T-cell (primary cell): ENCODE measurements at regions not wholly inside any gene's neighbourhood (a gene's known extent, or its start where the extent isn't known, plus 50 kb on each side); places are given as distances from the start of the nearest gene placed in this dataset.

ENCODE experiments used
- ATAC-seq, 4 experiments: fragments of 200-7000 bp in 3 of 4; fragments of 150-1000 bp in 1 of 4; cut with Tn5 transposase; replicated peaks in 1 of 4; 1 replicate in 3 of 4; 2 replicates in 1 of 4; pipeline ENCODE4 v1.10.0; 2021; ENCODE audit warnings: moderate library complexity in 3 of 4, mild to moderate bottlenecking in 2 of 4, moderate number of reproducible peaks in 1 of 4
- CTCF ChIA-PET, 2 donors: fragments of 300-600 bp; sonication (Branson Sonifier 250); formaldehyde crosslinking; loops; one replicate each; lab custom pipeline; 2022; ENCODE audit warnings: antibody characterized with exemption in 2 of 2; lab: Charles Lee
- POLR2A ChIA-PET, 2 donors: fragments of 300-600 bp; sonication (Branson Sonifier 250); formaldehyde crosslinking; loops; one replicate each; lab custom pipeline; 2022; ENCODE audit warnings: antibody characterized with exemption in 2 of 2; lab: Charles Lee
- DNase-seq, 35 experiments: peaks; one replicate each; pipeline versions ENCODE4 v3.0.0 to v3.0.0-alpha.2; 2013 to 2023
- H3K27ac ChIP-seq: one replicate; pipeline ENCODE4 v1.5.1; 2013; ENCODE audit warnings: low read length
- H3K27me3 ChIP-seq, 2 experiments: replicated peaks in 1 of 2; 1 replicate in 1 of 2; 2 replicates in 1 of 2; pipeline versions ENCODE4 v1.6.1 to v1.7.0; 2013; ENCODE audit warnings: low read length in 1 of 2, mixed read lengths in 1 of 2; ENCODE audit not compliant: control insufficient read depth in 2 of 2, insufficient read depth in 2 of 2; ENCODE audit errors: extremely low read depth in 1 of 2
- H3K36me3 ChIP-seq, 2 donors: 1 replicate in 1 of 2; 2 replicates in 1 of 2; pipeline versions ENCODE4 v1.6.1 to v1.7.0; 2013; ENCODE audit warnings: low read length in 1 of 2; ENCODE audit not compliant: control insufficient read depth in 2 of 2, insufficient read depth in 1 of 2; ENCODE audit errors: extremely low read depth in 1 of 2
- H3K4me1 ChIP-seq, 2 experiments: 1 replicate in 1 of 2; 2 replicates in 1 of 2; pipeline versions ENCODE4 v1.6.1 to v1.7.0; 2013; ENCODE audit warnings: low read length in 2 of 2, mixed read lengths in 1 of 2; ENCODE audit not compliant: insufficient read depth in 2 of 2, control insufficient read depth in 1 of 2; ENCODE audit errors: extremely low read depth in 1 of 2
- H3K4me3 ChIP-seq, 2 donors: 1 replicate in 1 of 2; 2 replicates in 1 of 2; pipeline versions ENCODE4 v1.5.1 to v1.7.0; 2013; ENCODE audit warnings: mild to moderate bottlenecking in 2 of 2, low read length in 1 of 2, moderate library complexity in 1 of 2; ENCODE audit not compliant: control insufficient read depth in 1 of 2; ENCODE audit errors: extremely low read depth in 1 of 2
- H3K9me3 ChIP-seq: 2 replicates; pipeline ENCODE4 v1.7.0; 2013
- H3K27ac Mint-ChIP-seq, 2 donors: one replicate each; pipeline ENCODE4 v1.8.0; 2020 to 2021; ENCODE audit warnings: mild to moderate bottlenecking in 2 of 2, mixed read lengths in 2 of 2
- H3K27me3 Mint-ChIP-seq, 2 donors: one replicate each; pipeline ENCODE4 v1.8.0; 2021 to 2022; ENCODE audit warnings: mixed read lengths in 2 of 2
- H3K36me3 Mint-ChIP-seq: one replicate; pipeline ENCODE4 v1.8.0; 2021; ENCODE audit warnings: mixed read lengths
- H3K4me1 Mint-ChIP-seq, 3 donors: one replicate each; pipeline ENCODE4 v1.8.0; 2020 to 2022; ENCODE audit warnings: mixed read lengths in 3 of 3, mild to moderate bottlenecking in 1 of 3
- H3K4me3 Mint-ChIP-seq, 3 donors: one replicate each; pipeline ENCODE4 v1.8.0; 2020 to 2022; ENCODE audit warnings: mild to moderate bottlenecking in 3 of 3, mixed read lengths in 3 of 3, moderate library complexity in 3 of 3
- H3K9me3 Mint-ChIP-seq, 3 donors: one replicate each; pipeline ENCODE4 v1.8.0; 2020 to 2022; ENCODE audit warnings: mixed read lengths in 3 of 3
- WGBS: methylation state at CpG from one replicate; pipeline ENCODE4 v1.1.5; 2013; ENCODE audit warnings: missing lambda C conversion rate; ENCODE audit not compliant: insufficient coverage; 5-methylcytosine and 5-hydroxymethylcytosine counted together

- CTCF ChIA-PET: no interaction called here
- H3K36me3 Mint-ChIP-seq: no peaks in the 10 kb centered on the region
- peaks cover 0 to 6% (median 0%) of the 10 kb centered on the region in 3 donors for H3K4me1 Mint-ChIP-seq
- H3K4me1 ChIP-seq: no peaks in the 10 kb centered on the region
- H3K27me3 Mint-ChIP-seq: no peaks in the 10 kb centered on the region
- H3K27me3 ChIP-seq: peaks cover 0 to 7% of the 10 kb centered on the region in 2 experiments
- H3K9me3 ChIP-seq: no peaks in the 10 kb centered on the region
- no peak overlapping the region for H3K4me3 Mint-ChIP-seq
- WGBS: 82% methylated on average over 24 of the region's 25 CpGs
- no peak overlapping the region for H3K27ac Mint-ChIP-seq
- H3K4me3 ChIP-seq: no peak overlapping the region
- POLR2A ChIA-PET: no interaction called here
- DNase-seq: no peak
- no peak overlapping the region for H3K27ac ChIP-seq
- no peak for ATAC-seq
- no peaks in the 10 kb centered on the region for H3K36me3 ChIP-seq
- no peaks in the 10 kb centered on the region for H3K9me3 Mint-ChIP-seq
These were observed 71.2 kb upstream of the WNT11 start for GRCh38 chr11:76277298-76278175.

- DNase-seq (no peak), ATAC-seq (no peak)
- no peaks in the 10 kb centered on the region for H3K27me3 Mint-ChIP-seq
- H3K36me3 Mint-ChIP-seq: no peaks in the 10 kb centered on the region
- no peak overlapping the region for H3K4me3 Mint-ChIP-seq
- no peaks in the 10 kb centered on the region for H3K9me3 ChIP-seq
- H3K36me3 ChIP-seq: no peaks in the 10 kb centered on the region
- no peak overlapping the region for H3K27ac Mint-ChIP-seq
- H3K4me1 ChIP-seq: no peaks in the 10 kb centered on the region
- WGBS: 84% methylated on average over 3 of the region's 4 CpGs
- CTCF ChIA-PET: no interaction called here
- peaks cover 0 to under 1% (median 0%) of the 10 kb centered on the region in 3 donors for H3K4me1 Mint-ChIP-seq
- H3K27me3 ChIP-seq: peaks cover 0 to 9% of the 10 kb centered on the region in 2 experiments
- H3K9me3 Mint-ChIP-seq: no peaks in the 10 kb centered on the region
- H3K4me3 ChIP-seq: no peak overlapping the region
- POLR2A ChIA-PET: no interaction called here
- no peak overlapping the region for H3K27ac ChIP-seq
These were observed 70.5 kb upstream of the WNT11 start for GRCh38 chr11:76276781-76277155.

GRCh38 chr11:76276046-76276780 lies 69.9 kb upstream of the WNT11 start:
- CTCF ChIA-PET: no interaction called here

GRCh38 chr11:76275446-76275845 lies 69.1 kb upstream of the WNT11 start:
- Mint-ChIP-seq H3K27ac (no peak overlapping the region), H3K4me1 (no peaks in the 10 kb centered on the region), H3K4me3 (no peak overlapping the region), H3K9me3 (no peaks in the 10 kb centered on the region), H3K36me3 (no peaks in the 10 kb centered on the region), H3K27me3 (no peaks in the 10 kb centered on the region)
- H3K36me3 ChIP-seq: no peaks in the 10 kb centered on the region
- DNase-seq: no peak
- CTCF ChIA-PET: no interaction called here
- no peak overlapping the region for H3K27ac ChIP-seq
- H3K4me1 ChIP-seq: no peaks in the 10 kb centered on the region
- 100% methylated on average over 1 of the region's 7 CpGs for WGBS
- no peaks in the 10 kb centered on the region for H3K9me3 ChIP-seq
- POLR2A ChIA-PET: no interaction called here
- no peak overlapping the region for H3K4me3 ChIP-seq
- ATAC-seq: no peak
- H3K27me3 ChIP-seq: peaks cover 0 to 12% of the 10 kb centered on the region in 2 experiments

More at GRCh38 chr11:76276046-76276780, 69.9 kb upstream of the WNT11 start:
- Histone ChIP-seq H3K36me3 (no peaks in the 10 kb centered on the region), H3K4me3 (no peak overlapping the region), H3K27me3 (peaks cover 0 to 8% of the 10 kb centered on the region in 2 experiments), H3K9me3 (no peaks in the 10 kb centered on the region), H3K4me1 (no peaks in the 10 kb centered on the region), H3K27ac (no peak overlapping the region)
- DNase-seq: no peak
- H3K4me1 Mint-ChIP-seq: no peaks in the 10 kb centered on the region
- no peaks in the 10 kb centered on the region for H3K36me3 Mint-ChIP-seq
- no peak overlapping the region for H3K4me3 Mint-ChIP-seq
- no peak for ATAC-seq
- 95% methylated on average over 8 of the region's 9 CpGs for WGBS
- POLR2A ChIA-PET: no interaction called here
- no peak overlapping the region for H3K27ac Mint-ChIP-seq
- no peaks in the 10 kb centered on the region for H3K9me3 Mint-ChIP-seq
- H3K27me3 Mint-ChIP-seq: no peaks in the 10 kb centered on the region

GRCh38 chr11:76271068-76271467 lies 64.8 kb upstream of the WNT11 start:
- ATAC-seq (no peak), DNase-seq (no peak)
- H3K36me3 ChIP-seq: no peaks in the 10 kb centered on the region
- no peaks in the 10 kb centered on the region for H3K9me3 ChIP-seq
- H3K27me3 ChIP-seq: peaks cover 0 to 20% of the 10 kb centered on the region in 2 experiments
- no peak overlapping the region for H3K27ac Mint-ChIP-seq
- no peaks in the 10 kb centered on the region for H3K4me1 Mint-ChIP-seq
- H3K27me3 Mint-ChIP-seq: peaks cover 1 to 3% of the 10 kb centered on the region in 2 donors
- no peaks in the 10 kb centered on the region for H3K36me3 Mint-ChIP-seq
- H3K9me3 Mint-ChIP-seq: no peaks in the 10 kb centered on the region
- no peak overlapping the region for H3K4me3 ChIP-seq
- H3K4me3 Mint-ChIP-seq: no peak overlapping the region
- H3K27ac ChIP-seq: no peak overlapping the region
- POLR2A ChIA-PET: no interaction called here
- CTCF ChIA-PET: no interaction called here
- WGBS: 89% methylated on average over 8 of the region's 9 CpGs
- no peaks in the 10 kb centered on the region for H3K4me1 ChIP-seq

- Histone ChIP-seq H3K4me1 (no peaks in the 10 kb centered on the region), H3K36me3 (no peaks in the 10 kb centered on the region), H3K9me3 (no peaks in the 10 kb centered on the region), H3K27me3 (peaks cover 0 to 20% of the 10 kb centered on the region in 2 experiments), H3K4me3 (no peak overlapping the region), H3K27ac (no peak overlapping the region)
- Mint-ChIP-seq H3K4me3 (no peak overlapping the region), H3K36me3 (no peaks in the 10 kb centered on the region), H3K27ac (no peak overlapping the region), H3K27me3 (peaks cover 1 to 3% of the 10 kb centered on the region in 2 donors), H3K4me1 (no peaks in the 10 kb centered on the region), H3K9me3 (no peaks in the 10 kb centered on the region)
- whole genome bisulfite sequencing: no CpG with 5 or more reads among the region's 1 CpG
- ChIA-PET CTCF (no interaction called here), POLR2A (no interaction called here)
- no peak for DNase-seq
- no peak for ATAC-seq
These were observed 64.1 kb upstream of the WNT11 start for GRCh38 chr11:76270389-76270788.
